HG02981 (cell line): ENCODE measurements at regions not wholly inside any gene's neighbourhood (a gene's known extent, or its start where the extent isn't known, plus 50 kb on each side); places are given as distances from the start of the nearest gene placed in this dataset.

Experiments used
- ATAC-seq: cut with Tn5 transposase; IDR thresholded peaks from one replicate; pipeline ENCODE4 v1.9.1; 2021; ENCODE audit warnings: mild to moderate bottlenecking, moderate library complexity; ENCODE audit not compliant: unreplicated experiment

- no peak for ATAC-seq
Observed at GRCh38 chr2:220309215-220309614, 681.8 kb downstream of the SLC4A3 start.

- ATAC-seq = no peak
Observed at GRCh38 chr2:220310451-220310861, 683.0 kb downstream of the SLC4A3 start.

DNA sequence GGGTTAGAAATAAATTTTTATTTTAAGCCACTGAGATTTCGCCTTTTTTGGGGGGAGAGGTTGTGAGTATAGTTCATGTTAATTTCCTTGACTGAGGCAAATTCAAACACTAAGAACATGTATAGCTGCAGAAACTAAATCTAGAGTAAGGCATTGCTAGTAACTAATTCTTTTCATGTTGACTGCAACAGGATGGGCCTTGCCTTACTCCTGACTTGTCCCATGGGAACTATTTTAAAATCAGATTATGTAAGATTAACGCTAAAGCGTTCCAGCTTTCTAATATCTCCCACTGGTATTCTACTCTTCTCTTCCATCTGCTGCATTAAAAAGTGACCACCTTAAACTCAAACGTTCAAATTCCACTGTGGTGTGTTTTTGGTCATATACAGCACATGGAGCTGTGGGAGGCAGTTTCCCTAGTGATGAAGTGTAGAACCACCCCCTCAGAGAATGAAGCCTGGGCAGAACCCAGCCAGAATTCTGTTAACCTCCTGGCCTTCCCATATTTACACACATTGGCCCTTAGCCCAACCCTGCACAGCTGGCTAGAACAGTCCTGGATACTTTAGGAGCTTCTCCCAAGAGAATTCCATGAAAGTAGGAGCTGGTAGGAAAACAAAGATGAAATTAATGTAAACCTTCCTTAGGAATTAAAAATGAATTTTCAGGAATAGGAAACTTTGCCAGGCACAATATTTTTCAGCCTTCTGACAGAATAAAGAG is 687.8 kb downstream of the SLC4A3 start:
- no peak for ATAC-seq

GRCh38 chr2:220318037-220318436 is 690.6 kb downstream of the SLC4A3 start:
- no peak for ATAC-seq

DNA sequence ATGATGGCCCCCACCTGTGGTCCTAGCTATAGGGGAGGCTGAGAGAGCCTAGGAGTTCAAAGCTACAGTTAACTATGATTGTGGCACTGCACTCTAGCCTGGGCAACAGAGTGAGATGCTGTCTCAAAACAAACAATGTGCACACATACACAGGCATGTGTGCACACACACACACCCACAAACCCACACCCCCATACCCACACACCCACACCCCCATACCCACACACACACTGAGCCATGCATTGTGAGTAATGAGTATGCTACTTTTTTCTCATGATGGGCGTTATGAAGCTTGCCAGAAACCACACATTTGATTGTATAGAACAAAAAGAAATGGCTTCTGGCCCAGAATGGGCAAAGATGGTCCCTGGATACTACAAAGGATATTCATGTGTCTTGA is 691.1 kb downstream of the SLC4A3 start:
- no peak for ATAC-seq

DNA sequence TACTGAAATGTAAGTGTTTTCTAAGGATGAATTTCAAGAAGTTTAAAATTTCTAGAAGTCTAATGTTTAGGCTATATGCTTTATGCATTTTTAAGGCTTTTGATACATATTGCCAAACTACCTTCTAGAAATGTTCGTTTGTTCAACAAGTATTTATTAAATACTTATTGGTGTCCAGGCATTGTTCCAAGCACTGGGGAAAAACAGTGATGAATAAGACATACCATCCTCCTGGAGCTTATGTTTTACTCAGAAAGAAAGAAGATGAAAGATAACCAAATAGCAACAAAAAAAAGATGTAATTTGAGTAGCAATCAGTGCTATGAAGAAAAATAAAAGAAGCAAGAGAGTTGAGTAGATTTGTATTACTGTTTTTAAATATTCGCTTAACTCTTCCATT is 692.9 kb downstream of the SLC4A3 start:
- no peak for ATAC-seq

GRCh38 chr2:220332886-220333285 is 705.5 kb downstream of the SLC4A3 start:
- ATAC-seq = no peak

- no peak for ATAC-seq
Observed at GRCh38 chr2:220334210-220334609, 706.8 kb downstream of the SLC4A3 start.

DNA sequence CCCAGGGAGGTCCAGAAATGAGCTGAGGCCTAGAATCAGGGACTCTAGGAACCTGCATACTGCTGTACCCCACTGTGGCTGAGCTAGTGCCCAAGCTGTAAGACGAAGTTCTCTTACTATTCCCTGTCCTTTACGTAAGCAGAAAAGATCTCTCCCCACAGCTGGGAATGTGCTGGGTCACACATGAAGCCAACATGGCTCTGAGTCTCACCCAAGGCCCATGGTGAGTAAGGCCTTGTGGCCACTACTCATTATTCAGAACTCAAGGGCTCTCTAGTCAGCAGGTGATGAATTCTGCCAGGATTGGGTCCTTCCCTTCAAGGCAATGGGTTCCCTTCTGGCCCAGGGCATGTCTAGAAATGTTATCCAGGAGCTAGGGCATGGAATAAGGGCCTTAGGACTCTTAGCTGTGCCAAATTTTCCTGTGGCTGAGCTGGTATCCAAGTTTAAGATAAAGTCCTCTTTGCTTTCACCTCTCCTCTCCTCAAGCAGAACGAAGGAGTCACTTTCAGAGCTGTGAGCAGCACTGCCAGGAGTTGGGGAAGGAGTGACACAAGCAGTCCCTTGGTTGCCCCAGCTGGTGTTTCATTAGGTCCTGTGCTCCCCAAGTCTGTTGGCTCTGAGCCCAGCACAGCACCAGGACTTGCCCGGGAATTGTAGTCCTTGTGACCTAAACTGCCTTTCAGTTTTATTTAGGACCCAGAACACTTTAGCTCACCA is 707.6 kb downstream of the SLC4A3 start:
- ATAC-seq = no peak

DNA sequence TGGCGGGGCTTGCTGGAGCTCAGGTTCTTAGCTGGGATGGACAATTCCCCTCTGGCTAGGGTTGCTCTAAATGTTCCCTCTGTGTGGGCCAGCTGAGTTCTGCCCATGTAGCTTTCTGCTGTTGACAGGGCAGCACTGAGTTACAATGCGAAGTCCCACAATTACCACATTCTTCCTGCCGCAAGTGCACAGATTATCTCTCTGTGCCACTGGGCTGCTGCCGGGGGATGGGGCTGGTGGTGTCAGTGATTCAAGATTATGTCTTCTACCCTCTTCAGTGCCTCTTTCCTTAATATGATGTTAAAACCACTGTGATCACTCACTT is 708.1 kb downstream of the SLC4A3 start:
- no peak for ATAC-seq

DNA sequence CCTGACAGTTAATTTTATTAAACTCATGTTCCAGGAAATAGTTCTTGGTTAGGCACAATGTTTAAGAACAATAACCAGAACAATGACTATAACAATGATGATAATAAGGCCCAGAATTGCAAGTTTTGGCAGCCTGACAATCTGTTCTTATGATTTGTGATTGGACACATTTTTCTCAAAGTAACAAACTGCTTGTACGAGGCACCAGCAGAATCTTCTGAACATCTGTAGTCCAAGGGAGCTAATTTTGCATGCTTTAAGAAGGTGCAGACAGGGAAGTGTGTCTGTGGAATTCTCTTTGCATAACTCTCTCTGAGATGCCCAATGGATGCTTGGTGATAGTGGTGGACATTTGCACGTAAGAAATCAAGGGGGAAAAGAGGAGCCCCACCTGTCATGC is 709.3 kb downstream of the SLC4A3 start:
- no peak for ATAC-seq

DNA sequence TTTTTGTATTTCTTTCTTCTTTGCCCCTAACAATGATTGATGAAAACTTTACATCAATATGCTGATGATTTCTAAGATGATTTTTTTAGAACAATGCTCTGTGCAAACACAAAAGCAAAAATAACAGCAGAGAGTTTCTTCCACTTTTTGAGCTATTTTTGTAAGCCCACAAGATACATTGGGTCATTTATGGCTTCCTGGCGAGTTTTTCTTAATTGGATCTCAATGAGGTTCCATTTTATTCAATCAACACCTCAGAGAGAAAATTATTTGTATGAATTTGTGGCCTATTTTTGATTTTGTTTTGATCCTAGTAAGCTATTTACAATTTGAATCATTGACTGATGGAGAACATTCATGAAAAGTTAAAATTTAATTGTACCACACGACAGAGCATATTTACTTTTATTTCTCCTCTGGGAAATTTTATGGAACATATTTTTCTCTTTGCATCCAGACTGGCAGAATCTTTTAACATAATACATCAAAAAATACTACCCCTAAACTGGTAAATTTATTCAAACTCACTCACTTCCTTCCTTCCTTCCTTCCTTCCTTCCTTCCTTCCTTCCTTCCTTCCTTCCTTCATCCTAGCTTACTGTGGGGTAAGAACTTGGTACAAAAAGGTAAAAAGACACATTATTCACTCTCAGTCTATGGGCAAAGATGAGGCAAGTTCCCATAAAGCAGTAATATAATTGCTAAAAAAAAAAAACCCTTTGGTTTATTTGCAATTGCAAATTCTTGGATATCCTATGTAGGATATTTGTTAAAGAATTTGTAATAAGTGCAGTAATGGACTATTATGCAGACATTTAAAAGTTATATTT is 710.4 kb downstream of the SLC4A3 start:
- ATAC-seq = no peak

GRCh38 chr2:220341014-220341413 is 713.6 kb downstream of the SLC4A3 start:
- no peak for ATAC-seq

DNA sequence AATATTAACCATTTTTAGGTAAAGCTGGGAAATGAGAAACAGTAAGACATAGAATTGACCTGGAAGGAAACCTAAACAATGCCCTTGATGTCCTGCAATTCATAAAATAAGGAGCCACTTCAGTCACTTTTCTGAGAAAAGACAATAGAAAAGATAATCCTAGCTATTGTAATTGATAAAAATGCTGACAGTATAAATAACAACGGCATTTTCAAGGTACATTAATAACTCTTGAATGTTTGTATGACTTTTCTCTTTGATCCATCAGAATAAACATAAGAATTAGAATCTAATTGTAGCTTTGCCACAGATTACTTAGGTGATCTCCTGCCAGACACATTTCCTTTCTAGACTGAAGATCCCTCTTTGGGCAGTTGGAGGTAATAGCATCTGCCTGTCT is 719.5 kb downstream of the SLC4A3 start:
- no peak for ATAC-seq

DNA sequence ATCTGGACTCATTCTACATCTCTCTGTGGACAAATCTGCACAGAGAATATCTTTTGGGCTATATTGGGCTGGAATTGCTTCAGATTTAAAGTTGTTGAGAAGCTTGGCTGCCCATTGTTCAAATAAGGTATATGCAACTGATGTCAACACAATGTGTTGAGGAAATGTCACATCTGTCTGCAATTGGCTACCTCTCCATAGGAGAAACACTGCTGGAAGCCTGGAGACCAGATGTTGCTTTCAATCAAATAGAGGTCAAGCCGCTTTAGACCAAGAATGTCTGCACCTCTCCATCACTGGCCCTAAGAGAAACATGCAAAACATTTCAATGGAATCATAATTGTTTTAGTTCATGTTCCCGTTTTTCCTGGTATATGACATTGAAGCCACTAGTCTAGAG is 720.2 kb downstream of the SLC4A3 start:
- no peak for ATAC-seq

- ATAC-seq = no peak
Observed at GRCh38 chr2:220348206-220348605, 720.8 kb downstream of the SLC4A3 start.

DNA sequence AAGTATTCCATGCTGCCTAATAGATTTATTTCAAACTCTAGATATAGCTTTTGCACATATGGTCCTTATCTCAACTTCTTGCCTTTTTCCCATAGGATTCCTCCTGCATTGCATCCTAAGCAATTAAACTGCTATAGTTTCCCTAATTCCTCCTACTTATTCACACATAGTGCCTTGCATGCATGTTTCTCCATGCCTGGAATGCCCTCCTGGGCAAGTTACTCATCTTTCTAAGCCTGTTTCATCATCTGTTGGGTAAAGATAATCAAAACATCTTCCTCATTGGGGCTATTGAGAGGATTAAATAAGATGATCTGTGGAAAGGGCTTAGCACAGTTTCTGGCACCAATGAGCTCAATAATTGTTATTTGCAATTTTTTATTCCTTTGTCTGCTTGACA is 726.5 kb downstream of the SLC4A3 start:
- no peak for ATAC-seq

DNA sequence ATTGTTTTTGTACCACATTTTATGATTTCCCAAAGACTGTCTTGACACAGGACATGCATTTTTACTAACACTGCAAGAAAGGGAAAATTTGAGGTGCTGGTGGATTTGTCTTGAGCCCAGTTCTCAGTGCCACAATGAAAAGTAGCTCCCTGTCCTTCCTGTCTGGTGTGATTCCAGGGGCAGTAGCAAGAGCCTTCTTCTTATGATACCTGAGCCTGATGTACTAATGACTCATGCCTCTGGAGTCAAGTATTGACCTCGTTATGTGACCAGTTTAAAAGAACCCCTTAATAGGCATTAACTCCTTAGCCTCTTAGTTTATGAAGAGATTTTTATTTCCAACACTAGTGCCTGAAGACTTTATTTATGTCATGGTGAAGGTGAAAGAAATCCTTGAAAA is 728.6 kb downstream of the SLC4A3 start:
- ATAC-seq = no peak

DNA sequence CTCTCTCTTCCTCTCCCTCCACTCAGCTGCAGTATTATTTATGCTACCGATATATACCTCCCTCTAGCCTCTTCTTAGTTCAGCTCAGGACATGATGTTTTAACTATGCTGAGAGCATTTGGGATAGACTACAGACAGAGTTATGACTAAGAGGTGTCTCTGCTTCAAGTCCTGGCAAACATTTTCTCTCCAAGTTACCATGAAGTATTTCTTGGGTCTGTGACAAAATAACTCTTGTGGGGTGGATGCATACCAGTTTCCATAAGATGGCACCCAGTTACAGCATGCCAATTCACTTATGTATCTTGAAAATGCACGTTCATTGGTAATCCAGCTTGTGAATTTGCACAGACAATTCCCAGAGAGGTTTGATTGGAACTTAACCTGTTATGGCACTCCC is 737.6 kb downstream of the SLC4A3 start:
- ATAC-seq = no peak

- no peak for ATAC-seq
Observed at GRCh38 chr2:220366765-220367164, 739.3 kb downstream of the SLC4A3 start.

GRCh38 chr2:220370764-220371163 is 743.3 kb downstream of the SLC4A3 start:
- ATAC-seq = no peak

DNA sequence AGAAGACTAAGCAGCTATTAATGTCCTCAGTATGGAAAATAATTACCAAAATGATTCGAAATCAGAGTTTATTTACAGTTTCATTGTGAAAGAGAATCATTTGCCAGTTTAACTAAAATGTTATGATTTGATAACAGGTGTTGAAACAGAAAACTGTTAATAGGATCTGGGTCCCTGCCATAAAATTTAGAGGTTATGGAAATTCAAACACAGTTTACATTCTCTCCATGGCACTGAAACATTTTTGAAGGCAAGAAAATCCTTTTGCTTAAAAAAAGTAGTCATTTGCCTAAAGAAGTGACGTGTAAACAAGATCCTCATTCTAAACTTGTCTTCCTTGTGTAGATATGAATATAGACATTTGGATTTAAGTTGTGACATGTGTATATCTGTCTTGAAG is 743.8 kb downstream of the SLC4A3 start:
- ATAC-seq = no peak
